SK-N-MC (cell line): ENCODE measurements at regions not wholly inside any gene's neighbourhood (a gene's known extent, or its start where the extent isn't known, plus 50 kb on each side); places are given as distances from the start of the nearest gene placed in this dataset.

Experiments
- EZH2 ChIP-seq: fragments of 200-600 bp; sonication (generic); IDR thresholded peaks from one replicate; pipeline ENCODE4 v1.6.1; 2017; ENCODE audit warnings: antibody characterized with exemption
- POLR2AphosphoS5 ChIP-seq: IDR thresholded peaks from 2 replicates; pipeline ENCODE4 v1.6.1; 2012; ENCODE audit warnings: mild to moderate bottlenecking, low read depth, low read length, borderline replicate concordance

DNA sequence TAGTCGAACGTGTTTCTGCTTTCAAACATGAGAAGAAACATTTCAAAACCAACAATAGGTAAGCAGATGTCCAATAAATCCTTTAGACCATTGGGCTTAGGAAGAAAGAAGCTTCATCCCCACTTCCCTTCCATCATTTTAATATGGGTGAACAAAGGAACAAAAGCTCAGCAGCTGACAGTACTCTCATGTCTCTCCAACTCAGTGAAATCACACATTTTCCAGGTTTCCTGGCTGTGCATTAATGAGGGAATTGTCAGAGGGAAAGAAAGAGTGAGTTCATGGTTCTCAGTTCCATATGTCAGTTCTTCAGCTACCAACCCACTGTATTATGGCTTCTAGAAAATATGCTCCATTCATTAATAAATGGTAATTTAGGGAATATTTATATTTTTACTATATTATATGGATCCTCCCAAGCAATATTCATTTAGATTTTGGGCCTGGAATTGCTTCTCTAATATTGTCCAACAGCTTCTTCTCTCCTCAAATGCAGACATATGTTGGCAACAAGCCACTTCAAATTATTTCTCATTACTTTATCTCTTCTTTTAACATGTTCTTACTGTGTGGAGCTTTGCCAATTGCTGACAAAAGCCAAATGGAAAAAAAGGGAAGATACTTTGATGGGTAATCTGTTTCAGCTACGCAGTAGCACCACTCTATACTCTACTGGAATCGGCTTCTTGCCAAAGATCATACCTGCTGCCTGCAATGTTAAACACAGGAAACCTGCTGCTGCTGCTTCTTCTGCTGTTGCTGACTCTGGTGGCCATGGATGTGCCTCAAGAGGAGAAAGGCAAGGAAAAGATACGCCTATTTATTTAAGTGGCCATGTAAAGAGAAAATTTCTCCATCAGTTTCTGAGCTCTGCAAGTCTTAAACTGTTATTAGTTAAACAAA, 1757.6 kb downstream of the ARAP2 start:
- TF ChIP-seq POLR2AphosphoS5 = no peak
- no peak for TF ChIP-seq EZH2
